GM12892 (cell line): ENCODE measurements at regions not wholly inside any gene's neighbourhood (a gene's known extent, or its start where the extent isn't known, plus 50 kb on each side); places are given as distances from the start of the nearest gene placed in this dataset.

Experiments
- DNase-seq: peaks from one replicate; pipeline ENCODE4 v3.0.0; 2011; ENCODE audit not compliant: insufficient read length
- FAIRE-seq: peaks from 2 replicates; lab custom pipeline; 2011; peaks lifted over from hg19 to GRCh38; lab: Jason Lieb, UNC
- POLR2A ChIP-seq: IDR thresholded peaks from 2 replicates; pipeline ENCODE4 v1.6.1; 2011; ENCODE audit warnings: low read depth, low read length, control low read depth
- POLR2AphosphoS5 ChIP-seq: IDR thresholded peaks from 2 replicates; pipeline ENCODE4 v1.6.1; 2011; ENCODE audit warnings: low read depth, low read length, control low read depth
- TAF1 ChIP-seq: IDR thresholded peaks from 2 replicates; pipeline ENCODE4 v1.6.1; 2011; ENCODE audit warnings: low read depth, mild to moderate bottlenecking, control low read depth, low read length, borderline replicate concordance

DNA sequence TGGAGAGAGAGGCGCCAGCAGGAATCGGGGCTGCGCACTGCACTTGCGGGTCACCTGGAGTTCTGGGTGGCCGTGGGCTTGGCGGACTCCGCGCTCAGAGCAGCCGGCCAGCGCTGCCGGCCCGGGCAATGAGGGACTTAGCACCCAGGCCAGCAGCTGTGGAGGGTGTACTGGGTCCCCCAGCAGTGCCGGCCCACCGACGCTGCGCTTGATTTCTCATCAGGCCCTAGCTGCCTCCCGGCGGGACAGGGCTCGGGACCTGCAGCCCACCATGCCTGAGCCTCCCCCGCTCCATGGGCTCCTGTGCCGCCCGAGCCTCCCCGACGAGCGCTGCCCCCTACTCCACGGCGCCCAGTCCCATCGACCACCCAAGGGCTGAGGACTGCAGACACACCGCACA, 325.6 kb downstream of the ACTL7B start:
- TF ChIP-seq POLR2A (no peak), POLR2AphosphoS5 (no peak), TAF1 (no peak)
- no peak for DNase-seq
- FAIRE-seq: no peak

DNA sequence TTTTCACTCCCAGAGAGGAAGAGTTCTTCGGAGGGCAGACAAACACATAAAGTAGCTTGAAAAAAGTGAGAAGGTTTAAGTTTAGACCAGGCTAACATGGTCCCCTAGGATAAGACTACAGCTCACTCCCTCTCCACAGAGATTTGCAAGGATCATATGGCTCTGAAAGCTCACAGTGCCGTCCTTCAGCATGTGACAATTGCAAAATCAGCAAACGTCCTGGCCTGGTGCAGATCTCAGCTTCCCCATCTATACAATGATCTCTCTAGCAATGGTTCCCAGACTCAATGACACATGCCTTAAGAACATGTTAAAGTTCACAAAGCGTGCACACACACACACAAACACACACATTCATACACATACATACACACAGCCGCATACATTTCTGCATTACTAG, 327.6 kb downstream of the ACTL7B start:
- no peak for TF ChIP-seq POLR2A
- TF ChIP-seq POLR2AphosphoS5: no peak
- TF ChIP-seq TAF1: no peak
- no peak for DNase-seq
- no peak for FAIRE-seq

DNA sequence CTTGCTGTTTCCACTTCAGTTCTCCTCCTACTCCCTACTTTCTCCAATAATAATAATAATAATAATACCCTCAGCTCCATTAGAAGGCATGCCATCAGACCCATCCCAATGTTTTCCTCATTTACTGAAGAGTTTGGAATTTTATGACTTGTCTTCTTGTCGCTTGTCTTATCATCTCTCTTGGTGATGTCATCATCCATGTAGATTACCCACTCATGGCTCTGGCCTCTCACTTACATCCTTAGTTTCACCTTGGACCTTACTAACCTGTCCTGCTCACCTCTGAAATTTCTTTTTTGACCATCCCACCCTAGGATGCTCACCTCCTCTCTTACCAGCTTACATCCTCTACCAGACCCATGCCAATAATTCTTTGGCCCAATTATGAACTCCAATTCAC, 329.3 kb downstream of the ACTL7B start:
- TF ChIP-seq POLR2AphosphoS5: no peak
- no peak for TF ChIP-seq POLR2A
- no peak for TF ChIP-seq TAF1
- no peak for FAIRE-seq
- DNase-seq: no peak

DNA sequence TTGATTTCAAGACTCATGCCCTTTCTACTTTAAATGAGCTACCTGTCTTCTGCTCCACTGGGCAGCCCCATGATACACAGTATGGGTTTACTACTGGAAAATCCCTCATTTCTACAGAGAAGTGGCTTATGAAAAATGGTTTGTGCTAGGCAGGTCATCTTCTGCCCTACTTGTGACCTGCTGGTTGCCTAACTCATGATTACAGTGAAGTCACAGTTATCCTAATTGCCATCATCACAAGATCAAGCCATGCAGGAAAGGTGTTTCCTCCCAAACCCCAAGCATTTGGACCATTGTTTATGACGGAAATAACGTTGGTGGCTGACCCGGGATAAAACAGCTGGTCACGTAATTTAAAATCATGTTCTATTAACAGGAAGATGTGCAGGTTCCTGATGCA, 330.6 kb downstream of the ACTL7B start:
- FAIRE-seq: no peak
- no peak for DNase-seq
- TF ChIP-seq POLR2A (no peak), POLR2AphosphoS5 (no peak), TAF1 (no peak)

DNA sequence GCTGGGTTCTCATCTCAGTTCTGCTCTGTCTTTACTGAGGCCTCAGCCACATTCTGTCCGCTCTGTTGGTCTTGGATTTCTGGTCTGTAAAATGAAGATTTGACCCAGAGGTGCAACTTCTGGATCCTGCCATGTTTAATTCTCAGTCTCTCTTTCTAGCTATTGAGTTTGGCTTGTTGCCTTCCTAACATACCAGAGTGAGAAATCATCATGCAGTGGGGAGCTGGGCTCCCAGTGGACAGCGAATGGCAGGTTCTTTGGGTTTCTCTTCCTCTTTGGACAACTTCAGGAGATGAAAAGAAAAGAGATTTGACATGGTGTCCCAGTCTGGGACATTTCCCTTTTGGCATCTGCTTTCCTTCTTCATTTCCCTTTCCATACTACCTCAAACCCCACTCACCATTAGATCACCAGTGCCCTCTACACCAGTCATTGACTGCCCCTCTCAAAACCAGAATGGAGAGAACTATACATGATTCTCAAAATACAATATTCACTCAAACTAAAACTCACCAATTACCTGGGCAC, 334.7 kb downstream of the ACTL7B start:
- DNase-seq (no peak), FAIRE-seq (no peak)
- TF ChIP-seq TAF1 (no peak), POLR2A (no peak), POLR2AphosphoS5 (no peak)

DNA sequence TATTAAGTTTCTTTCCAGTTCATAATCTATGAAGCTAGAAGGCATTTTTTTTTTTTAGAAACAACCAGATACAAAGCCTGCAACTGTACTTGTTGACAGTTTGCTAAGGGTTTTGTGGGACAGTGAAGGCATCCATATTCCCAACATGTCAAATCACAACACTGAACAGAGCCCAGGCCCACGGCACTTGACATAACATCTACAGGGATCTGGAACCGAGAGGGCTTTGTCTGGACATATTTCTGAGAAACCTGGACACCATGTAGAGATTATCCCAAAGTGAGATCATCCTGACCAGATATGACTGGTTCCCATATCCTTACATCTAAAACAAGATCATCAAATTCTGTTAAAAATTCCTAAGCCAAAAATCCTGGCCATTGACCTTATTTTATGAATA, 336.3 kb downstream of the ACTL7B start:
- no peak for DNase-seq
- no peak for FAIRE-seq
- TF ChIP-seq POLR2A: no peak
- no peak for TF ChIP-seq POLR2AphosphoS5
- TF ChIP-seq TAF1: no peak

DNA sequence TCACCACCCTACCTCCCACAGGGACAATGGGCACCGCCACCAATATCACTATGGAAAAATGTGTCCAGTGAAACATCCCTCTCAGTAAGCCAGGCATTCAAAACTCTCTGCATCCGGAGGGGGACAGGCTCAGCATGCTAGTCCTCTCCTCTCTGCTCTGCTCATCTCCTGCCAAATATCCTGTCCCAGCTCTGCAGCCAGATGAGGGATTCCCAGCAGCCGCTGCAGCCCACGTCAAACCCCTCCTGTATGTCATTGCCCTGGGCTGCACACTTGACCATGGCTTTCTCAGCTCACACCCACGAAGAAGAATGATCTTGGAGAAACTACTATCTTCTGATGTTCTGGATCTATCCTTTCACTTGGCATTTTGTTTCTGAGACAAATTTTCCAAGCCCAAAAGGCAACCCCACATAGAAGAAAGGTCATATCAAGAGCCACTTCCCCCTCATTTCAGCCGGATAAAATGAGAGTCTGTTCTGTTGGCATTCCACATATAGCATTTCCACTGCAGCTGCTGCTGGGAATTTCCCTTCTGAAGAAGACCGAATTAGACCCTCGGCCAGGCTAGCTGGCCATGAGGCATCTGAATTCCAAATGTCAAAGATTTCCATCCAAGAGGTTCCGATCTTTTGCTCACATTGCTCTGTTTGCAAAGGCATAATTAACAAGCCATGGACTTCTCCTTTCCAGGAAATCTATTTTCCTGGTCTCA, 338.0 kb downstream of the ACTL7B start:
- FAIRE-seq (no peak), DNase-seq (no peak)
- TF ChIP-seq POLR2AphosphoS5 (no peak), TAF1 (no peak), POLR2A (no peak)

DNA sequence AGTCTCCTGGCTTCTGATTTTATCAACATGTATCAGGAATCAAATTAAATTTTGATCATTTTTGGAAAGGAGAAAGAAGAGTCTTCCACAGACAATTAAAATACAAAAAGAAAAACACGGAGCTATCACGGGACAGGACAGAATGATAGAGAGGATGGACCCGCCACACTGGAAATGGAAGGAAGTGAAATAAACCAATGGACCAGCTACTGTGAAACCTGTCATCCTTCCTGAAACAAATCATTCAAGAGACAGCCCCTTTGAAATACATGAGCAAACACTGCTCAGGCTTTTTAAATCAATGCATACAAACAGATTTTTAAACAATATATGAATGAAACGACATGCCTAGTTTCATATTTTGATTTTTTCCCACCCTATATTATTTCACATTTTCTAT, 339.4 kb downstream of the ACTL7B start:
- no peak for FAIRE-seq

DNA sequence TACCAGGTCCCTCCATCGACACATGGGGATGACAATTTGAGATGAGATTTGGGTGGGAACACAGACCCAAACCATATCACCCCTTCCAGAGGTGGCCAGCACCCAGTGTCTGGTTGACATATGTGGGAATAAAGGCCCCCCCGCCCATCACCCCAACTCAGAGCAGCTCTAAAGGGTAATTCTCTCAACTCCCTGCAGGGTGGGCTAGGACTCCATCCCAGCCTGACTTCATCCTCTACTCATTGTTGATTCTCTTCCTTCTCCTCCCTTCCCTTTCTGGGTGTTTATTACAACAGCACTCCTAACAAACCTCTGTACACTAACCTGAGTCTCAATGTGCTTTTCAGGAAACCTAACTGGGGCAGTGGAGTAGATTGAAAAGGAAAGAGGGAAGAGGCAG, 339.9 kb downstream of the ACTL7B start:
- TF ChIP-seq TAF1 (no peak), POLR2AphosphoS5 (no peak), POLR2A (no peak)
- FAIRE-seq (no peak), DNase-seq (no peak)

More for the DNA sequence above, 339.4 kb downstream of the ACTL7B start:
- TF ChIP-seq POLR2A: no peak
- no peak for TF ChIP-seq TAF1
- TF ChIP-seq POLR2AphosphoS5: no peak
- no peak for DNase-seq

DNA sequence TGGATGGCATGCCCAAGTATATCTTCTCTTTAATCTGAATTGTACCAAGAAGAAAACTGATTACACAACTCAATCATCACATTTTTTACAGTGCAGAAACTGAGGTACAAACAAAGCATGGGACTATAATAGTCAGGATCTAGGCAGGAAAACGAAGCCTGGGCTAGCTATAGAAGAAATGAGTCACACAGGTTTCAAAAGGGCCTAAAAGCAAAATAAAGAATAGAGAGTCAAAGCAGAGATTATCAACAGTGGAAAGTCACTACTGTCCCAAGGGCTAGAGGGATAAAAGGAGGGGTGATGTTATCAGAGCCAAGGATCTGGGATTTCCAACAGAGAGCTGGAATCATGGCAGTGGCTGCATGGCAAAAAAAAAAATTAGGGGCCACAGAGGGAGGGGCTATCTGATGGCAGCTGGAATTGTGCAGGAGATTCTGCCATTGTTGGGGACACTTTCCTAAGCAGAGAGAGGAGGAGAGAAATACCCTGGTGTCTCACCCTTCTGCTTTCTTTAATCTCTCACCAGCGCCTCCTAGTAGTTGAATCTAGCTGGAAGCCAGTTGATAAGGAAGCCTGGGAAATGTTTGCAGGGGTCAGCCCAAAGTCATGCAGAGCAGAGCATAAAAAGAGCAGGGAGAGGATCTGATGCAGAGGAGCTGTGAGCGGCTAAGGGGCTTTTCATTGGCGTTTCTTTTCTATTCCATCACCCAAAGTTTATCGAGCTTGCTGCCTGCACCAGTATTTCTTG, 343.2 kb downstream of the ACTL7B start:
- no peak for FAIRE-seq
- TF ChIP-seq POLR2AphosphoS5 (no peak), TAF1 (no peak), POLR2A (no peak)

DNA sequence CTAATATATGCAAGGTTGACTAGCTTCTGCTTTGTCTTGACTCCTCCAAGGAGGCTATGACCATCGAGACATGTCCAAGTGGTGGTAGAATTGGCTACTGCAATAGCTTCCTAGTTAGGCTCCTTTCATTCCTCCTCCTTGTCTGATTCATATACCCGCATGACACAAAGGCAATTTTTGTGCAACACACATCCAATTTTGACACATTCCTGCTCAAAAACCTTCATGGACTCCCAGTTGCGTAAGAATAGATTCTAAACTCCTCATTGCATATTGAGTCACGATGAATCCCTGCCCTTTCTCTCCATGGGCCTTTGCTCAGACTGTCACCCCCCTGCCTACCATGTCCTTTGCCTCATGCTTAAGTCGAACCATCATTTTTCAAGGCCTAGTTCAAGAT, 344.5 kb downstream of the ACTL7B start:
- DNase-seq: no peak
- TF ChIP-seq TAF1: no peak
- TF ChIP-seq POLR2AphosphoS5: no peak
- TF ChIP-seq POLR2A: no peak
- no peak for FAIRE-seq

More for the DNA sequence above, 343.2 kb downstream of the ACTL7B start:
- DNase-seq: no peak
